ENCODE measurements at regions not wholly inside any gene's neighbourhood (a gene's known extent, or its start where the extent isn't known, plus 50 kb on each side); places are given as distances from the start of the nearest gene placed in this dataset.

DNA sequence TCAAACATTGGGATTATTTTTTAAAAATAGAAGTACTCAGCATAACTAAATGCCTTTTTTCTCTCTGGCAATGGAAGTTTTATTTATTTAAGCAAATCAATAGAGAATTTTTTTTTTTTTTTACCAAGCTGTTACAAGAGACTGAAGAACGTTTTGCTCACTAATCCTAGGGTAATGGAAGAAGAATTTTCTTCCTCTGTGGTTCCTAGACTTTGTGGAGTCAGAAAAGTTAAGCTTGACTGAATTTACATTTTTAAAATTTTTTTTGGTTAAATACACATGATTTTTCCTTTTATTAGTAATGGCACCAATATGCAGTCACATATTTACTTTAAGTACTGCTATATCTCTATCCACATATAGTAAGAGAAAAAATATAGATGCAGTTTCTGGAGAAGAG, 189.8 kb downstream of the PCSK1 start:
- Histone ChIP-seq H2BK15ac (ENCODE audit: low read length) (no peak overlapping the region), H4K20me1 (replicated peaks in 1 of 2; ENCODE audit: control insufficient read depth in 1 of 2, insufficient read depth in 2 of 2, low read length in 2 of 2) (no peaks in the 10 kb centered on the region), H3K4ac (replicated peaks; ENCODE audit: insufficient read length, low read depth, low read length) (no peak overlapping the region), H4K8ac (ENCODE audit: extremely low read depth, insufficient read depth, low read length) (no peak overlapping the region), H3K4me1 (replicated peaks in 1 of 4; ENCODE audit: control insufficient read depth in 3 of 4, insufficient read depth in 4 of 4, low read length in 3 of 4) (no peaks in the 10 kb centered on the region), H2BK5ac (ENCODE audit: low read depth, low read length) (no peak overlapping the region), H3K4me3 (ENCODE audit: extremely low read depth in 1 of 4, insufficient read depth in 2 of 4, low read depth in 3 of 4, low read length in 4 of 4) (no peak overlapping the region), H3K36me3 (ENCODE audit: control insufficient read depth in 2 of 4, insufficient read depth in 4 of 4, low read length in 3 of 4) (no peaks in the 10 kb centered on the region), H3K9ac (replicated peaks in 1 of 4; ENCODE audit: extremely low read depth in 1 of 4, low read depth in 3 of 4, low read length in 3 of 4) (no peak overlapping the region), H3K27me3 (replicated peaks in 1 of 4; ENCODE audit: control insufficient read depth in 3 of 4, extremely low read depth in 1 of 4, insufficient read depth in 3 of 4, low read length in 3 of 4) (no peaks in the 10 kb centered on the region), H2AK5ac (ENCODE audit: low read depth, low read length) (no peak overlapping the region), H2AFZ (ENCODE audit: low read length) (no peak overlapping the region), H3K23me2 (ENCODE audit: low read depth, low read length) (no peaks in the 10 kb centered on the region), H3K27ac (ENCODE audit: low read depth, low read length) (no peak overlapping the region), H3K9me3 (ENCODE audit: insufficient read depth in 2 of 2, low read depth in 1 of 2, low read length in 1 of 2) (no peaks in the 10 kb centered on the region; a peak in 1 of 4 replicates), H3K79me1 (ENCODE audit: low read depth, low read length) (no peaks in the 10 kb centered on the region), H3K4me2 (ENCODE audit: insufficient read depth in 1 of 2, low read depth in 2 of 2, low read length in 2 of 2) (no peak overlapping the region), H2BK12ac (ENCODE audit: low read depth, low read length) (no peak overlapping the region), H3K23ac (ENCODE audit: insufficient read length) (no peak overlapping the region), H3K18ac (ENCODE audit: extremely low read depth, low read length) (no peak overlapping the region), H4K5ac (ENCODE audit: insufficient read length, low read depth, low read length) (no peak overlapping the region), H3K56ac (replicated peaks; ENCODE audit: insufficient read length, low read depth, low read length) (no peak overlapping the region), H4K91ac (replicated peaks; ENCODE audit: insufficient read length, low read length) (no peak overlapping the region), H2BK20ac (ENCODE audit: low read length) (no peak overlapping the region), H2BK120ac (replicated peaks; ENCODE audit: low read depth, low read length) (no peak overlapping the region), H3K79me2 (ENCODE audit: control insufficient read depth in 1 of 2, insufficient read depth in 2 of 2, low read length in 2 of 2) (no peaks in the 10 kb centered on the region), H3K14ac (ENCODE audit: insufficient read length) (no peak overlapping the region)
- FAIRE-seq (no peak), DNase-seq (ENCODE audit: low read depth in 1 of 2, low spot score in 2 of 2) (no peak)
- CTCF ChIA-PET (ENCODE audit: partially characterized antibody), result interaction anchor here (0.7 kb wide), 1 partner anchor 442 kb away, joined by 3 read pairs; no protein-coding TSS in a partner anchor
- 86% methylated on average over 1 of the region's 1 CpG; no CpG with 5 or more reads in 1 of the 2 experiments for WGBS, 2 experiments (ENCODE audit: extremely low coverage in 1 of 2, insufficient coverage in 1 of 2, insufficient read length in 1 of 2, insufficient replicate concordance in 2 of 2, low coverage in 1 of 2, low lambda C conversion rate in 2 of 2, missing lambda C conversion rate in 1 of 2)
- TF ChIP-seq SIN3A (conservative IDR thresholded peaks at IDR 0.05 in 1 of 2, IDR thresholded peaks at IDR 0.05 in 1 of 2; ENCODE audit: low read depth in 1 of 2, low read length in 2 of 2), result no peak
- no peak for TF ChIP-seq JUN (IDR thresholded peaks at IDR 0.05; ENCODE audit: low read depth, low read length)
- TF ChIP-seq SP1 (IDR thresholded peaks at IDR 0.05; ENCODE audit: low read depth, low read length), result no peak
- no peak for TF ChIP-seq RXRA (IDR thresholded peaks at IDR 0.05; ENCODE audit: insufficient read depth, low read depth, low read length)
- no peak for TF ChIP-seq ASH2L (IDR thresholded peaks at IDR 0.05; ENCODE audit: low read length)
- TF ChIP-seq TCF12 (IDR thresholded peaks at IDR 0.05; ENCODE audit: low read depth, low read length), result no peak
- no peak for TF ChIP-seq CHD1 (IDR thresholded peaks at IDR 0.05; ENCODE audit: low read depth, low read length)
- TF ChIP-seq BRCA1 (IDR thresholded peaks at IDR 0.05; ENCODE audit: low read depth, low read length), result no peak
- TF ChIP-seq BACH1 (IDR thresholded peaks at IDR 0.05; ENCODE audit: low read length), result no peak
- TF ChIP-seq NRF1 (IDR thresholded peaks at IDR 0.05; ENCODE audit: low read depth, low read length), result no peak
- TF ChIP-seq CHD2 (IDR thresholded peaks at IDR 0.05; ENCODE audit: low read length), result no peak
- POLR2A ChIA-PET (ENCODE audit: partially characterized antibody), result no interaction called here

All from H1 (cell line).